Cardiac muscle cell (in vitro differentiated cells and primary cell): ENCODE measurements at regions not wholly inside any gene's neighbourhood (a gene's known extent, or its start where the extent isn't known, plus 50 kb on each side); places are given as distances from the start of the nearest gene placed in this dataset.

ENCODE experiments used
- DNase-seq, 2 donors: peaks; one replicate each; pipeline versions ENCODE4 v3.0.0 to v3.0.0-alpha.2; 2010 to 2017; ENCODE audit warnings: low read depth in 1 of 2, low spot score in 1 of 2
- H3K27ac ChIP-seq: fragments of 200-600 bp; sonication (generic); 2 replicates; pipeline ENCODE4 v1.5.1; 2016
- H3K27me3 ChIP-seq: fragments of 200-600 bp; sonication (generic); 2 replicates; pipeline ENCODE4 v1.6.0; 2016; ENCODE audit warnings: control low read depth
- H3K36me3 ChIP-seq: fragments of 200-600 bp; sonication (generic); 2 replicates; pipeline ENCODE4 v1.5.1; 2016; ENCODE audit warnings: control low read depth
- H3K4me1 ChIP-seq: fragments of 200-600 bp; sonication (generic); 2 replicates; pipeline ENCODE4 v1.8.1; 2017; ENCODE audit warnings: low read depth, mild to moderate bottlenecking, mixed run types
- H3K4me3 ChIP-seq: fragments of 200-600 bp; sonication (generic); 2 replicates; pipeline ENCODE4 v1.5.1; 2016; ENCODE audit warnings: mild to moderate bottlenecking
- H3K9me3 ChIP-seq: fragments of 200-600 bp; sonication (generic); 2 replicates; pipeline ENCODE4 v1.5.1; 2017; ENCODE audit warnings: low read depth, mild to moderate bottlenecking, control low read depth
- CTCF ChIP-seq: IDR thresholded peaks from 2 replicates; pipeline ENCODE4 v1.5.1; 2012; ENCODE audit warnings: low read depth, mild to moderate bottlenecking, low read length

GRCh38 chrX:131779306-131779705 is 235.4 kb downstream of the OR13H1 start:
- no peaks in the 10 kb centered on the region for H3K27me3 ChIP-seq
- H3K4me1 ChIP-seq = no peaks in the 10 kb centered on the region
- TF ChIP-seq CTCF = no peak
- H3K4me3 ChIP-seq = no peak overlapping the region
- H3K9me3 ChIP-seq = no peaks in the 10 kb centered on the region
- no peak for DNase-seq
- peaks cover 60% of the 10 kb centered on the region for H3K36me3 ChIP-seq
- H3K27ac ChIP-seq = no peak overlapping the region

GRCh38 chrX:131779741-131780140 is 235.9 kb downstream of the OR13H1 start:
- no peaks in the 10 kb centered on the region for H3K27me3 ChIP-seq
- H3K9me3 ChIP-seq = no peaks in the 10 kb centered on the region
- H3K4me1 ChIP-seq = no peaks in the 10 kb centered on the region
- TF ChIP-seq CTCF = no peak
- peaks cover 57% of the 10 kb centered on the region for H3K36me3 ChIP-seq
- H3K27ac ChIP-seq = no peak overlapping the region
- H3K4me3 ChIP-seq = no peak overlapping the region
- no peak for DNase-seq

GRCh38 chrX:131782646-131783045 is 238.8 kb downstream of the OR13H1 start:
- no peak for DNase-seq
- Histone ChIP-seq H3K27me3 (no peaks in the 10 kb centered on the region), H3K4me3 (no peak overlapping the region), H3K36me3 (peaks cover 51% of the 10 kb centered on the region), H3K27ac (no peak overlapping the region), H3K9me3 (no peaks in the 10 kb centered on the region), H3K4me1 (no peaks in the 10 kb centered on the region)
- no peak for TF ChIP-seq CTCF

GRCh38 chrX:131783555-131784308 is 239.4 kb upstream of the STK26 start:
- Histone ChIP-seq H3K9me3 (no peaks in the 10 kb centered on the region), H3K27ac (no peak overlapping the region), H3K36me3 (peaks cover 49% of the 10 kb centered on the region), H3K4me3 (no peak overlapping the region), H3K27me3 (no peaks in the 10 kb centered on the region), H3K4me1 (no peaks in the 10 kb centered on the region)
- DNase-seq = no peak
- TF ChIP-seq CTCF = no peak

GRCh38 chrX:131789664-131790063 is 233.4 kb upstream of the STK26 start:
- H3K36me3 ChIP-seq = peaks cover 48% of the 10 kb centered on the region
- H3K9me3 ChIP-seq = no peaks in the 10 kb centered on the region
- TF ChIP-seq CTCF = no peak
- H3K27me3 ChIP-seq = no peaks in the 10 kb centered on the region
- H3K4me1 ChIP-seq = no peaks in the 10 kb centered on the region
- no peak overlapping the region for H3K4me3 ChIP-seq
- DNase-seq = no peak
- no peak overlapping the region for H3K27ac ChIP-seq
